Ectodermal cell (in vitro differentiated cells): ENCODE measurements at regions not wholly inside any gene's neighbourhood (a gene's known extent, or its start where the extent isn't known, plus 50 kb on each side); places are given as distances from the start of the nearest gene placed in this dataset.

ENCODE experiments used
- H3K27ac ChIP-seq: 2 replicates; pipeline ENCODE4 v1.7.0; 2013; ENCODE audit warnings: mild to moderate bottlenecking, low read depth, low read length; ENCODE audit not compliant: insufficient read depth, poor library complexity, severe bottlenecking
- H3K27me3 ChIP-seq: 2 replicates; pipeline ENCODE4 v1.7.0; 2013; ENCODE audit warnings: mild to moderate bottlenecking, low read length; ENCODE audit not compliant: insufficient read depth, control insufficient read depth, poor library complexity, severe bottlenecking
- H3K36me3 ChIP-seq: one replicate; pipeline ENCODE4 v1.7.0; 2013; ENCODE audit warnings: low read length; ENCODE audit not compliant: control insufficient read depth, insufficient read depth
- H3K4me1 ChIP-seq: one replicate; pipeline ENCODE4 v1.7.0; 2013; ENCODE audit warnings: low read length; ENCODE audit not compliant: control insufficient read depth, insufficient read depth
- H3K4me3 ChIP-seq: 2 replicates; pipeline ENCODE4 v1.7.0; 2013; ENCODE audit warnings: low read depth, low read length, control low read depth; ENCODE audit not compliant: insufficient read depth
- H3K9me3 ChIP-seq: 2 replicates; pipeline ENCODE4 v1.7.0; 2013; ENCODE audit warnings: mild to moderate bottlenecking, low read length, moderate library complexity; ENCODE audit not compliant: control insufficient read depth
- WGBS, 2 experiments: methylation state at CpG; one replicate each; pipeline ENCODE4 v1.1.7; 2013; ENCODE audit warnings: missing lambda C conversion rate in 2 of 2; 5-methylcytosine and 5-hydroxymethylcytosine counted together

DNA sequence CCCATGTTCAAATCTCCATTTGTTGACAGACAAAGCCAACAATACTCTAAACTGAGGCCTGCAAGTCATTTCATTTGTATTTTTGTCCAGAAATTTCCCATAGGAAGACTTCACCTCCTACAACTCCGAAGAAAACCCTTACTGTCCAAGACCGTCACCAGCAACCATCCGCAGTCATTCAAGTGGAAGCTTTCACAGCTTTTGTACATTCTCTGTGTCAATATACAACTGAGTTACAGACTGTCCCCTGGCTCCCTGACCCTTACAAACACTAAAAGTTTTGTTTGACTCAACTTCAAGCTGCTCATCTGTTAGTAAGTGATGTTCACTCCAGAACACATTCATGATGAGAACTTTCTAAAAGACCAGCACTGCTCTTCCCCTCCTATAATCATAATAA is 210.1 kb downstream of the DEPDC1B start:
- no peak overlapping the region for H3K4me3 ChIP-seq
- no peaks in the 10 kb centered on the region for H3K27me3 ChIP-seq
- H3K27ac ChIP-seq = no peak overlapping the region
- no peaks in the 10 kb centered on the region for H3K9me3 ChIP-seq
- no peaks in the 10 kb centered on the region for H3K4me1 ChIP-seq
- no peaks in the 10 kb centered on the region for H3K36me3 ChIP-seq
- 94% methylated on average over 3 of the region's 3 CpGs for WGBS, 2 experiments

DNA sequence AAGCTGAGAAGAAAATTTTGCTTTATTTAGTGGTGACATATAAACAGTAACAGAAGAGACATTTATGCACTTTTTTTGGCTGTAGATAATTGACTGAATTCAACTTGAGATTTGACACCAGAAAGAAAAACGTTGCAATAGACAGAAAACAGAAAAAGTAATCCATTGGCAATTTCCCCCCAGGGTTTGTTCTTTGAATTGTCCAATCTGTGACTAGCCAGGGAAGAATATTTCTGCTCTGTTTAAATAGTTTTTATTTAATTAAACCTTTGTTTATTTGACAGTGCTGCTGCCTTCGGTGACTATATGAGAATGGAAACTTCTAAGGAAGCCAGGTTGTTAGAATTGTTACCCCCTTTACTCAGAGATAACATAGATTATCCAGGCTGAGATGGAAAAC is 210.6 kb downstream of the DEPDC1B start:
- 92 to 96% methylated on average over 2 of the region's 2 CpGs for WGBS, 2 experiments
- Histone ChIP-seq H3K36me3 (no peaks in the 10 kb centered on the region), H3K4me3 (no peak overlapping the region), H3K4me1 (no peaks in the 10 kb centered on the region), H3K9me3 (no peaks in the 10 kb centered on the region), H3K27ac (no peak overlapping the region), H3K27me3 (no peaks in the 10 kb centered on the region)

DNA sequence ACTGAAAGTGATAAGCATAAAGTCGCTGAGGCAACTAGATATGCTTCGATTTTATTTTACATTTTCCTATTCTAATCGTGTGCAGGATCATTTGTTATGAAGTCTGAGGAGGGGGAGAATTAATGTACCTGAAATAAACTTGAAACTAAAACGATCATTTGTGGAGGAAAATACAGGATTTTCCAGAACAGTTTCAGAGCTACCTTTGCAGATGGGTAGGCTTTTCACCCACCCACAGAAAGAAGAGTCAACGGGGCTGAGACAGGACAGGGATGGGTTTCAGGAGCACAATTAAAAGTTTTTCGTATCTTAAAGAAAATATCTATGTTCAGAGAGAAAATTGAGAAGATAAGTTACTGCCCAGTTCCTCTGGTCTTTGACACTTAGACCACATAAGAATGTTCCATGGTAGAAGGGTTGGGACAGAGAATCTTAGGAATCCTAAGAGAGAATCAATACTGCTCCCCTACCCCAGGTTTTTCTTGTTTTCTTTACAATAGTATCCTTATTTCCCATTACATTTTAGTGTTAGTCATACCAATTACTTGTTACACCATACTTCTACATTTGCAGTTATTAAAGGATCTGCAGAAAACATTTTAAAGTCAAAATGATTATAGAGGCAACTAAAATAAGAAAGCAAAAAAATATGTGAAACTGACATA is 211.4 kb downstream of the DEPDC1B start:
- no peaks in the 10 kb centered on the region for H3K27me3 ChIP-seq
- H3K36me3 ChIP-seq = no peaks in the 10 kb centered on the region
- no peak overlapping the region for H3K4me3 ChIP-seq
- WGBS, 2 experiments = 96% methylated on average over 6 of the region's 6 CpGs
- H3K27ac ChIP-seq = no peak overlapping the region
- H3K9me3 ChIP-seq = no peaks in the 10 kb centered on the region
- no peaks in the 10 kb centered on the region for H3K4me1 ChIP-seq

DNA sequence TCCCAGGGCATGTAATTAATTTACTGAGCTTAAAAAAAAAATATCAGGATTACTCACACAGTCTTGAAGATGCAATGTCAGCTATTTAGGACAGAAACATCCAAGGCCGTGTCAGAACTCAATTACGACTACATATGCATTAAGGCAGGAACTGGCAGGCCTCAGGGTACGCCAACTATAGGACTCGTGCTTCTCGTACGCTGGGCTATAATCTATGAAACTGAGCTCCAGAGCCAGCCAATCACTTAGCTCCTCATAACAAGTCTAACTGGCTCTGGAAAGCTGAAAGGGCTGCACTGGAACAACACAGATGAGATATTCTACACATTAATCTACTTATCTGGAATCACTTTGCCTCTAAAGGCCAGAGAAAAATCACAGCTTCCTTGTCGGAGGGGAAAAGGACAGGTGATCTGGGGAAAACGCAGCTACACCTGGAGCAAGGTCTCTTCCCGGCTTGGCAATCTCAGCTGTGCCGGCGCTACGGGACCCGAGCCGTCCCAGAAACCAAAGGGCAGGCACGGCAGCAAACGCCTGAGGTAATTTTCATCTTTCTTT is 212.0 kb downstream of the DEPDC1B start:
- no peaks in the 10 kb centered on the region for H3K9me3 ChIP-seq
- H3K27ac ChIP-seq = no peak overlapping the region
- H3K4me3 ChIP-seq = no peak overlapping the region
- H3K4me1 ChIP-seq = no peaks in the 10 kb centered on the region
- 93 to 96% methylated on average over 16 of the region's 16 CpGs for WGBS, 2 experiments
- H3K27me3 ChIP-seq = no peaks in the 10 kb centered on the region
- H3K36me3 ChIP-seq = no peaks in the 10 kb centered on the region

DNA sequence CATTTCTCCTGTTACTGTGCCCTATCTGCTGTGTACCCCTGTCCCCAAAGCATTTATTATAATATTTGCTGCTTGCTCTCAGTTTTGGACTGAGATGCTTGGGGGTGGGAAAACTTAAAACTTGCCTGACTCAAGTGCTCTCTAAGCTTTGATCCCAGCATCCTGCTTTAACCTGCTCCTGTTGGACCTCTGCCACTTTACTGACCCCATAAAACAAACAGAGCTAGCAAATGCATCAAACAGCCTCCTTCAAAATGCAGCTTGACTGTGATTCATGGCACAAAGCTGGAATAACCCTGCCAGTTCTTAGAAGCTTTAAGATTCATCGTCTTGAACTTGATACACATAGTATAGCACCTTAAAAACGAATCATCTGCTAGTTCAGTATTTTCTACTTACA is 212.5 kb downstream of the DEPDC1B start:
- Histone ChIP-seq H3K4me1 (no peaks in the 10 kb centered on the region), H3K27me3 (no peaks in the 10 kb centered on the region), H3K9me3 (no peaks in the 10 kb centered on the region), H3K4me3 (no peak overlapping the region), H3K36me3 (no peaks in the 10 kb centered on the region), H3K27ac (no peak overlapping the region)
- WGBS, 2 experiments = 86 to 92% methylated on average over 2 of the region's 2 CpGs

DNA sequence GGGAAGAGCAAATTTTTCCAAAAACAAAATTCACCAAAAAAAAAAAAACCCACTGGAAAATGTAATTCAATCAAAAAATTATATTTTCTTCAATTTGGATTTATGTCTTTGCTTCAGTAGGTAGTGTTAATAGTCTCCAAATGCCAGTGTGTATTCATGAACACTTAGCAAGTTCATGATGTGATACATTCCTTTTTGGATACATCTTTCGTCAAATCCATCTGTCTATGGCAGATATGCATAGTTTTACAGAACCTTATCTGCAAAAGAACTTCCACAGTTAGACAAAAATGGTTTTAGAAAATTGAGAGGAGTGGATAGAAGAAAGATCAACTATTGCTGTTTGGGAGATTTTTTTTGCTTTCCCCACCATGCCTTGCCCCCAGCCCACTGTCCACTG is 214.6 kb downstream of the DEPDC1B start:
- Histone ChIP-seq H3K36me3 (no peaks in the 10 kb centered on the region), H3K4me3 (no peak overlapping the region), H3K9me3 (no peaks in the 10 kb centered on the region), H3K27me3 (no peaks in the 10 kb centered on the region), H3K4me1 (no peaks in the 10 kb centered on the region), H3K27ac (no peak overlapping the region)
- 88 to 100% methylated on average over 1 of the region's 1 CpG for WGBS, 2 experiments

DNA sequence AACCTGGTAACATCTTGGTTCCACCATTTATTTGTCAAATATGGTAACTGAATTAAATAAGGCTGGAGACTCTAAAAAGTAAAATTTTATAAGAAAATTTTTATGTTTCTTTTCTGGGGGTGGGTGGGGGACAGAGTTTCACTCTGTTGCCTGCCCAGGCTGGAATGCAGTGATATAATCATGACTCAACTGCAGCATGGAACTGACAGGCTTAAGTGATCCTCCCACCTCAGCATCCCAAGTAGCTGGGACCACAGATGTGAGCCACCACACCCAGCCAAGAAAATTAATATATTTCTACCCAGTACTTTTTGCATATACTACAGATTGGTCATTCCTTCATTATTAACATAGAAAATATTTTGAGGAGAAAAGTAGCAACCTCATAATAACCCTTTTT is 216.9 kb downstream of the DEPDC1B start:
- no peaks in the 10 kb centered on the region for H3K36me3 ChIP-seq
- H3K4me1 ChIP-seq = no peaks in the 10 kb centered on the region
- no peaks in the 10 kb centered on the region for H3K9me3 ChIP-seq

DNA sequence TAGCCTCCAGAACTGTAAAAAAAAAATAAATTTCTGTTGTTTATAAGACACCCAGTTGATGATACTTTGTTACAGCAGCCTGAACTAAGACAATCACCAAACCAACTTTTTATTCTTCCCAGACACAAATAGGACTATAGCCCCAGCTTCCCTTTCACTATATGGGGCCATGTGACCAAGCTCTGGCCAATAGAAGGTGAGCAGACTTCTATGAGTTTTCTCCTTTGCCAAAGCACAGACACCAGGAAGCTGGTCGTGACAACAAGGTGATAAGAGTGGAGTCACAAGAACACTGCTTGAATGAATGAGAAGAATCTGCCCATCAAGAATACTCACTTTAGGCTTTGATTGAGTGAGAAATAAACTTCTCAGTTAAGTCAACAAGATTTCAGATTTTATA is 217.7 kb downstream of the DEPDC1B start:
- Histone ChIP-seq H3K36me3 (no peaks in the 10 kb centered on the region), H3K9me3 (no peaks in the 10 kb centered on the region), H3K27me3 (no peaks in the 10 kb centered on the region), H3K4me3 (no peak overlapping the region), H3K27ac (no peak overlapping the region), H3K4me1 (no peaks in the 10 kb centered on the region)
- 71 to 100% methylated on average over 1 of the region's 1 CpG for WGBS, 2 experiments

More for the DNA sequence above, 216.9 kb downstream of the DEPDC1B start:
- Histone ChIP-seq H3K27ac (no peak overlapping the region), H3K27me3 (no peaks in the 10 kb centered on the region), H3K4me3 (no peak overlapping the region)

DNA sequence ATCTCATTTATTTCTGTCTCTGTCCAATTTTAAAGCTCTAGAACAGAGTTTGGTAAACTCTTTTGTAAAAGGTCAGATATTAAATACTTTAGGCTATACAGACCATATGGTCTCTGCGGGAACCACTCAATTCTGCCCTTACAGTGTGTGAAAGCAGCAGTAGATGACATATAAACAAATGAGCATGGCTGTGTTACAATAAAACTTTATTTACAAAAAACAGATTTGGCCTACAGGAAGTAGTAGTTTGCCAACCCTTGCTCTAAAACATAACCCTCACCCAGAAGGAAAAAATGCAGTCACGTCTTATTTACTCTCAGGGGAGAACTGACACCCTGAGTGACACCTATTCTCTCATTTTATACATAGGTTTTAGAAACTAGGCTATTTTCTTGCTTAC is 220.4 kb downstream of the DEPDC1B start:
- H3K9me3 ChIP-seq = no peaks in the 10 kb centered on the region
- H3K27ac ChIP-seq = no peak overlapping the region
- no peak overlapping the region for H3K4me3 ChIP-seq
- H3K36me3 ChIP-seq = no peaks in the 10 kb centered on the region
- H3K27me3 ChIP-seq = no peaks in the 10 kb centered on the region
- no peaks in the 10 kb centered on the region for H3K4me1 ChIP-seq
- 90 to 100% methylated on average over 2 of the region's 2 CpGs for WGBS, 2 experiments

DNA sequence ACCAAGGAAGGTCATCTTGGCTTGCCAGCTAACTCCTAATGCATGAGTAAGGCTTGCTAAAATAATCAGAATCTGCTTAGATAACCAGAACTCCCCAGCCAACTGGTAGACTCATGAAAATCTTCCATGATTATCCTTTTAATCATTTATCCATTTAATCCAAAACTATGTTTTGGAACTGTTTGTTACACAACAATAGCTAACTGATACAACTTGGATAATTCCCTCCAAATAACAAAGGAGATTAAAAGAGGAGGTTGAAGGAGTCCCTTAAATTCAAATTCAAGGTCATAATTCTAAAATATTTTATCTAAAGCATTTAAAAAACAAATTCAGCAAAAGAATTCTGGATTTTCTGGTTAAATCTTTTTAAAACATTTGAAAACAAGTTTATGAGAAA is 222.1 kb downstream of the DEPDC1B start:
- Histone ChIP-seq H3K4me3 (no peak overlapping the region), H3K4me1 (no peaks in the 10 kb centered on the region), H3K9me3 (no peaks in the 10 kb centered on the region), H3K27me3 (no peaks in the 10 kb centered on the region), H3K36me3 (no peaks in the 10 kb centered on the region), H3K27ac (no peak overlapping the region)

DNA sequence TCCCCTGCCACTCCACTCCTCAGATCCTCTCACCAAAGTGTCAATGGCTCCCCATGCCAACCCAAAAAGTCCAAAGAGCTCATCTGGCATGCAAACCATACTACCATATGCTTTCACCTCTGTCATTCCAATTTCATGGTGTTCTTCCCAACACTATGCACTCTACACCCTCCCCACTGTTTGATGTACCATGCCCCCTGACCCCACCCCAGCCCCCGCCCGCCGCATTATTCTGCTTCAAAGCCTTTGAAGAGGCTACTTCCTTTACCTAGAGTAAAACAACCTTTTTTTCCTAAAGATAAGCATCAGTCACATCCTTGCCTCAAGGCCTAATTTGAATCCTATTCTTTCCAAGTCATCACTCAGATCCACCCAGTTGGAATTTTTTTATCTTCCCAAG is 226.3 kb downstream of the DEPDC1B start:
- H3K9me3 ChIP-seq = peaks cover 3% of the 10 kb centered on the region
- no peaks in the 10 kb centered on the region for H3K36me3 ChIP-seq
- no peak overlapping the region for H3K27ac ChIP-seq
- H3K27me3 ChIP-seq = no peaks in the 10 kb centered on the region
- 90 to 93% methylated on average over 3 of the region's 3 CpGs for WGBS, 2 experiments
- H3K4me3 ChIP-seq = no peak overlapping the region
- no peaks in the 10 kb centered on the region for H3K4me1 ChIP-seq
